Left colon (tissue), 2 donors: ENCODE measurements at regions not wholly inside any gene's neighbourhood (a gene's known extent, or its start where the extent isn't known, plus 50 kb on each side); places are given as distances from the start of the nearest gene placed in this dataset.
A peak's percentile ranks its signal among the peaks of the same experiment; 100 is the strongest.
"Not testable (repeated sequence)": the region's sequence is repeated elsewhere in the genome, so short reads cannot be mapped to it uniquely, and the experiment has no call there.

ENCODE experiments used
- ATAC-seq: fragments of 200-7000 bp; cut with Tn5 transposase; one replicate; pipeline ENCODE4 v1.9.1; 2020; ENCODE audit warnings: mild to moderate bottlenecking, moderate library complexity
- DNase-seq, 2 donors: peaks; one replicate each; pipeline ENCODE4 v3.0.0-alpha.2; 2020
- intact Hi-C, 2 donors: fragments of 100-400 bp; cut with DNase I in 1 of 2; cut with micrococcal nuclease in 1 of 2; formaldehyde crosslinking; loops; one replicate each; pipeline versions ENCODE4 v1.11.2 to v1.14.0; 2022; cut with DNase I, micrococcal nuclease
- donor health status: DM: no; HTN: no; CAD: no.
- donor health status: DM: yes; HTN: yes; CAD: no.

DNA sequence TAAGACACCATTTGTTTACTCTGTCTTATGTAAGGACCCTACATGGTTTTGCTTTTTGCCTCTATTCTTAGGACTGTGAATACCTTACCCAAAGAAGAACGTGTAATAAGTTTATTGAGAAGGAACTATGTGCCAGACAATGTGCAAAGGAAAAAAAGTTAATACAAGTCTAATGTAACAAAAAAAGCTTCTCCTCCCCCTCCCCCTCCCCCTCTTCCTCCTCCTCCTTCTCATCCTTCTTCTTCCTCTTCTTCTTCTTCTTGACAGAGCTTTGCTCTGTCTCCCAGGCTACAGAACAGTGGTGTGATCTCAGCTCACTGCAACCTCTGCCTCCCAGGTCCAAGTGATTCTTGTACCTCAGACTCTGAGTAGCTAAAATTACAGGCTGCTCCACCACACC, 50.9 kb upstream of the MITF start:
- DNase-seq (no peak), ATAC-seq (no peak)
- intact Hi-C loops = no loop called here

DNA sequence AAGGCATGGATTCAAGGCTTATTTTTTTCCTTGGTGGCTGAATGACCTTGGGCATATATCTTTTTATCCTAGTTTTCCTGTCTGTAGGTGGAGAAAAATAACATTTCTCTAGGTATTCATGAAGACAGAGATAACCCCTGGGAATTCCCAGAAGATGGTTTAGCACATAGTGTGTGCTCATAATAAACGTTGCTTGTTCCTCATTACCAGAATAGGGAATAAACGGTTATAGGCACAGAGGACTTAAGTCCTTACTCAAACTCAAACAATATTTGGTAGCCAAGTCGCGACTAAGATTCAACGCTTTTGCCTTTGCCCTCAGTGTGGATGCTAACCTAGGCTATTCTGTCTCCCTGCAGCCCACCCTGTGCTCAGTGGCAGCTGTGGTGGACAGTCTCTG, 51.6 kb upstream of the MITF start:
- no peak for ATAC-seq
- DNase-seq = no peak
- intact Hi-C loops = no loop called here

GRCh38 chr3:69686056-69686455, 53.2 kb upstream of the MITF start:
- ATAC-seq (no peak), DNase-seq (no peak)
- intact Hi-C loops = no loop called here

DNA sequence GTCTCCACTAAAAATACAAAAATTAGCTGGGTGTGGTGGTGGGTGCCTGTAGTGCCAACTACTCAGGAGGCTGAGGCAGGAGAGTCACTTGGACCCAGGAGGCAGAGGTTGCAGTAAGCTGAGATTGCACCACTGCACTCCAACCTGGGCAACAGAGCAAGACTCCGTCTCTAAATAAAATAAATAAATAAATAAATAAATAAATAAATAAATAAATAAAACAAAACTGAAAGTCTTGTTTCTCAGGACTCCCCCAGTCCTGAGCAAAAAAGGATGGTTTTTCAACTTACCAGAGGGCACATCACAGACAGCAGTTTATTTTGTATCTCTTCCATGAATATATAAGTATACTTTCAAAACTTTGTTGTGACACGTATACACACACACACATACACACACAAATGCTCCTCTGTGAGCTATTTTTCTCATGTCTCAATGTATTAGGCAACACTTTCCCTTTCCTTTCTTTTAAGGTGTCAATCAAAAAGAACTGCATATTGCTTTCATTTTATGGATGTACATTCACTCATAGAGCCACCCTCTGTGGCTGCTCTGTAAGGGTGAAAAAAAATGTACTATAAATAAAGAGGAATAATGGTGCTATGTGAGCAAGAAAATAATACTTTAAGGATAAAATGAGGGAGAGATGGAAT, 54.8 kb upstream of the MITF start:
- ATAC-seq (no peak), DNase-seq (no peak)
- intact Hi-C loops = no loop called here

DNA sequence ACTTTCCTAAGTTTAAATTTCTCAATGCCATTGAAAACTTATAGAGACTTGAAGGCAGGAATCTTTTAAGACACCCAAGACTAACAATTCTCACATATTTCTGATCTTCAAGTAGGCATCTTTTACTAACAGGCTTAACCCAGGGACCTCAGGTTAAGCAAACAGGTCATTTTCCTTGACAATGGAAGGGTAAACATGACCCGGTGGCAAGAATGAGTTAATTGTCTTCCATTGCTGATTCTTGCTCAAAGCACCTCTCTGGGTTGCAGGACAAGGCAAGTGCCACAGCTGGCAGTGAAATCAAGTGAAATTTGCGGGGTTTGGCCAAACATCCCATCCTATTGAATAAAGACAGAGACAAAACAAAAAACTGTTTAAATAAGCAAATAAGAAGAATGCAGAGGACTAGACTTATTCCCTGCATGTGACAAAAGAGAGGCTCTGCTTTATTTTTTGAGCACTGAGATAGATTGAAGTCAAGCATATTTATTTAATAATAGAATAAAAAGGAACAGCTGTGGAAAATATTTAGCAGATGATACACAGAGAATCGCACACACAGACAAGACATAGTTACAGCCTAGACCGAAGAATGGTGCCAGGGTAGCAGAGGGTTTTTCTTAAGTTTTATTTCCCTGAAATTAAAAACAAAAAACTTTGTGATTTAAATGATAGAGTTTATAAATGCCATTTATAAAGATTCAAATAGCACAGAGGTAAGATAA, 56.0 kb upstream of the MITF start:
- intact Hi-C loops = no loop called here
- ATAC-seq = no peak

GRCh38 chr3:69677456-69677855, 61.8 kb upstream of the MITF start:
- intact Hi-C loops = loop anchor here in 1 of 2 donors (10.0 kb wide), 1 partner anchor 243 kb away; no protein-coding TSS in a partner anchor
- ATAC-seq, DNase-seq: not testable (repeated sequence)

More for the DNA sequence above, 56.0 kb upstream of the MITF start:
- no peak for DNase-seq

DNA sequence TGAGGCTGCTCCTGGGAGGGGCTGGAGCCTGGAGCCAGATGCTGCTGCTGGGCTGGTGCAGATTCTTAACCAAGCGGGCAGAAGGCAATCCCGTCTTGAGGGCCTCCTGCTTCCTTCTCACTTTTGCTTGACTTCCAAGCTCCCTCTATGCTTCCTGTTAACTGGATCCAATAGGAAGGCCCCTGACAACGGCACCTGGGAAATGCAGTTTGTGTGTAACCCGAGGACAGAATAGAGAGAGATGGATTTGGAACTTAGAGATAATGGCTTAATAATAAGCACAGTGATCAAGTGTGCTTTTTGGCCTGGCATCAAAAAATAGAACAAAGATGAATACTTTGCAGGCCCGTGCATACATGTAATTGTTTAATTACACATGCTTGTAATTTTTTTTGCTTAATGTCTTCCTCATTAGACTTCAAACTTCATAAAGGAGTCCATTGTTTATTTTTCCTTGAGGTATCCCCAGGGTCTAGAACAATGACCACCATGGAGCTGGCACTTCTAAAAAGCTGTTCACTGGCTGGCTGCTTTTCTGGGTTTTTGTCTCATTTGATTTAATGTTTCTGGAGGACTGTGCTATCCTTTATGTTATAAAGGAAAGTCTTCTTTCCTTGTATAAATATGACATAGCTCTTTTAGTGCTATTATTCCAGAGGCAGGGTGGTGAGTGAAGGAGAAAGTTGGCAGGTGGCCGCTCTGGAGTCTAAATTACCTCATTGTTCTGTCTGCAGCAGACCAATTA, 63.3 kb upstream of the MITF start:
- intact Hi-C loops = loop anchor here in 1 of 2 donors (10.0 kb wide), 1 partner anchor 241 kb away; no protein-coding TSS in a partner anchor
- no peak for ATAC-seq
- DNase-seq = no peak

DNA sequence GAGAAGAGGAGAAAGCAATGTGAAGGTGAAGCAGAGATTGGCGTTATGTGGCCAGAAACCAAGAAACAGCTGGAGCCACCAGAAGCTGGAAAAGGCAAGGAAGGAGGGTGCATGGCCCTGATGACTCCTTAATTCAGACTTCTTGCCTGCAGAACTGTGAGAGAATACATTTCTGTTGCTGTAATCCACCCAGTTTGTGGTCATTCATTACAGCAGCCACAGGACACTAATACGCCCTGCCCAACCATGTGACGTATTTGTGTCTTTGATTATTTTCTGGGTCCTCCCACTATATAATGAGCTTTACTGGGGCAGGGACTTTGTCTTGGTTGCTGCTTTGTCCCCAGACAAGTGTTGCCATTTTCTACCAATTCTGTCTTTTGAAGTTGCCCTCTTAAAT, 64.5 kb upstream of the MITF start:
- DNase-seq (no peak), ATAC-seq (no peak)
- intact Hi-C loops = loop anchor here in 1 of 2 donors (5.0 to 10.0 kb wide), 2 partner anchors 240 to 512 kb away; no protein-coding TSS in a partner anchor

- peak in 1 of 2 donors; percentile 16 for DNase-seq
- ATAC-seq = no peak
- intact Hi-C loops = loop anchor here in 1 of 2 donors (5.0 to 10.0 kb wide), 2 partner anchors 237 to 509 kb away; no protein-coding TSS in a partner anchor
These were observed 67.9 kb upstream of the MITF start for GRCh38 chr3:69671082-69671952.

DNA sequence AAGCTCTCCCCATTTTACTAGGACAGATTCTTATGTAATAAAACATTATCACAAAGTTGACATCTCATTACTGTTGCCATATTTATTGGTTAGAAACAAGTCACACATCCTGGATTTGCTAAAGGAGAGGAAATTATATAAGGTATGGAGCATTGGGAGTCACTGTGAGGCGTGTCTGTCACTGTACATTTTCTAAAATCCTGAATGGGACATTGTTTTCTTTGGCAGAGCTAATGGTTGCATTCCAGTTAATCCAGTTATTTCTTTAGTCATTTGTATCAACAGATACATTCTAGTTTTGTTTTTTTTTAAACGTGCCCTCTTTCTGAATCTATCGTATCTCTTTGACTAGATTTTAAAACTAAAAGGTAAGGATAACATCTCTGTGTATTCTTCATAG, 70.2 kb upstream of the MITF start:
- no peak for DNase-seq
- intact Hi-C loops = no loop called here
- ATAC-seq = no peak

DNA sequence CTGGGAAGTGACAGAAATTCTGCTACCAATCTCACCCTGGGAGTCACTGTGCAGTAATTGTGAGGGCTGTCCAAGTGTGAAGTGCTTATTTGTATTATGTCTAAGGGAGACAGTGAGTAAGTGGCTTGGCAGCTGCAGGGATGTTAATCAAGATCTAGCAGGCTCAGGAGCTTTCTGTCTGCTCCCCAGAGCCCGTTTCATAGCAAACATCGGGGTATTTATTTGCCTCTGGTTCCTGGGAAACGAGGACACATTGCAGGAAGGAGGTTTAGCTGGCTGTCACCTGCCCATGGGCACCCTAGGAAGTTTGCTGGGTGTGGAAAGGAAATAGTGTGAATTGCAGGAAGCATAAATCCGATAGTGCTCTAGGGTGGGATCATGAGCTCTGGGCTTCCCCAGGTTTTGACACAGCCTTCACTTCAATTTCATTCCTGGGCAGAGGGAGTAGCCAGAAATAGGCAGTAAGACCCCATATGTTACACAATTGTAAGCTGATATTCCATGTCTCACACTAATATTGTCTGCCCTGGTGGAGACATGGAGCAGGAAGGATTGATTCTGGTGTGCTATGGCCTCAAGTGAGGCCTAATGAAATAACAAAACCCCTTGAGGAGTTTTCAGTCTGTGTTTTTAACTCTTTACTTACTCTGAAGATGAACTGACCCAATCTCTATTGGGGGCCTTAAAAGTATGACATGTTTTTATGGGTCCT, 74.1 kb upstream of the MITF start:
- ATAC-seq = peak; percentile 72
- no peak for DNase-seq
- intact Hi-C loops = no loop called here

DNA sequence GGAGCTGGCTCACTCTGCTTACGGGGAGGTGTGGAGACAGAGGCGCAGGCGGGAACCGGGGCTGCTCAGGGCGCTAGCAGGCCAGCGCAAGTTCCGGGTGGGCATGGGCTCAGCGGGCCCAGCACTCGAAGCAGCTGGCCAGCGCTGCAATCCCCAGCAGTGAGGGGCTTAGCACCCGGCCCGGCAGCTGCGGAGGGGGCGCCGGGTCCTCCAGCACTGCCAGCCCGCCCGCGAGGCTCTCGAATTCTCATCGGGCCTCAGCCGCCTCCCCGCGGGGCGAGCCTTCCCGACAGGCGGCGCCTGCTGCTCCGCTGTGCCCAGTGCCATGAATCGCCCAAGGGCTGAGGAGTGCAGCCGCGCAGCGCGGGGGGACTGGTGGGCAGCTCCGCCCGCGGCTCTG, 78.6 kb upstream of the MITF start:
- intact Hi-C loops = no loop called here
- ATAC-seq = no peak
- no peak for DNase-seq

GRCh38 chr3:69659180-69659910, 79.9 kb upstream of the MITF start:
- no peak for DNase-seq
- intact Hi-C loops = no loop called here
- ATAC-seq = no peak

DNA sequence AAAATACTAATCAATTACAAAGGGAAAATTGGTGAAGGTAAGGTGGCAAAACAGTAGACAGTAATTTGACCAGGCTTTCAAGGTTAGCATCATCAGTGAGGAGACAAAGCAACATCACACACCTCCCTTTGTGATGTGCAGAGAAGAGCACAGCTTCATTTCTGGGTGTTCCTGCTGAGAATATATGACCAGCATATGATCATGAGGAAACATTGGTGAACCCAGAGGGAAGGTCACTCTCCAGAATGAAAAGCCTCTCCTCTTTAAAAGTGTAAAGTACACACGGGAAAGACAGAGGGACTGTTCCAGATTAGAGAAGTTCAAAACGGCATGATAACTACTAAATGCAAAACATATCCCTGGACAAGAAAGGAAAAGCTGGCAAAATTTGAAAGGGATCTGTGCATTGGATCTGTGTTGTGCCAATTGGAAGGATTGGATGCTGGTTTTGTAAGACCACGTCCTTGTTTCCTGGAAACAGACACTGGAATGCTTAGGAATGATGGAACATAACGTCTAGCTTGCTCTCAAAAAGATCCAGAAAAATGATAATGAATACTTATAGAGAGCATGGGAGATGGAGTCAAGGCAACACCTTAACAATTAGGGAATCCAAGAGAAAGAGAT, 80.6 kb upstream of the MITF start:
- intact Hi-C loops = no loop called here
- no peak for DNase-seq
- peak; percentile 68 for ATAC-seq

DNA sequence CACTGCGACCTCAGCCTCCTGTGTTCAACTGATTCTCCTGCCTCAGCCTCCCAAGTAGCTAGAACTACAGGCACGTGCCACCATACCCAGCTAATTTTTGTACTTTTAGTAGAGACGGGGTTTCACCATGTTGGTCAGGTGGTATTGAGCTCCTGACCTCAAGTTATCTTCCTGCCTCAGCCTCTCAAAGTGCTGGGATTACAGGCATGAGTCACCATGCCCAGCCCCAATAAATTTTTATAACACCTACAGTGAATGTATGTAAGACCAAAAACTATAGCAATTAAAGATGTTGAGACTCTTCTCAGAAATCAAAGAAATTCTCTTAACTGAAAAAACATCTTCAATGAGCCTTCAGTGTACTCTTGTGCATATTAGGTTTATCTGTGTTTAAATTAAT, 82.2 kb upstream of the MITF start:
- intact Hi-C loops = not testable (repeated sequence)
- peak; percentile 95 for ATAC-seq
- DNase-seq = peak in 1 of 2 donors; percentile 31

DNA sequence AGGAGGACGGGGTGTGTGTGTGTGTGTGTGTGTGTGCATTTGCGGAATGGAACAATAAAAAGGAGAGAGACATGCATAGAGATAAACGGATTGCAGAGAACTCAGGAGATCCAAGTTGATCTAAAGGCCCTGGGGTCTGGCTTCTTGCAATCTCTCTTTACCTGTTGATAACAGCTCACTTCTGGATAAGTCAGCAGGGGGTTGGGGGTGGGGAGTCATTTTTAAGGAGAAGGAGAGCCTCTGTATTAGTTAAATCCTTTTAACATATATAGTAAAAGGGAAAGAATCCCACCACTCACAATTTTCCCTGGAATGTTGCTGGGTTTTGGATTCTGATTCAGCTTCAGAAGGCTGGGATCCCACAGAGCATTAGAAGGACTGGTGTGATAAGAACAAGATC, 87.5 kb upstream of the MITF start:
- ATAC-seq = no peak
- intact Hi-C loops = no loop called here
- DNase-seq = no peak

DNA sequence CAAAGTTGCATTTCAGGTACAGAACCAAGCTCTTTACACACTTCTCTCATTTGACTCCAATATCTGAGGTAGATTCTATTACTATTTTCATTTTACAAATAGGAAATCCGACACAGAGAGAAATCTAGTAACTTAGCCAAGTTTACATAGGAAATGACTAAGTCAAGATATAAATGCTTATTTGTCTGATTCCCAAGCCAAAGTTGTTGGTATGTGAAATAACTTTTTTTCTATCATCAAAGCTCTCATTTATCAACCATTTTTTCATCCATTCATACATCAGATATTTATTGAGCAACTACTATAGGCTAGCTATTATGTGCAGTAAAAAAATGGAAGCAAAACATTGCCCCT, 89.2 kb upstream of the MITF start:
- no peak for ATAC-seq
- DNase-seq = no peak
- intact Hi-C loops = no loop called here
